COLO668 (cell line): ENCODE measurements at regions not wholly inside any gene's neighbourhood (a gene's known extent, or its start where the extent isn't known, plus 50 kb on each side); places are given as distances from the start of the nearest gene placed in this dataset.

Source experiments
- DNase-seq: peaks from one replicate; lab custom pipeline; 2025; ENCODE audit not compliant: unreplicated experiment; lab: John Stamatoyannopoulos, UW

DNA sequence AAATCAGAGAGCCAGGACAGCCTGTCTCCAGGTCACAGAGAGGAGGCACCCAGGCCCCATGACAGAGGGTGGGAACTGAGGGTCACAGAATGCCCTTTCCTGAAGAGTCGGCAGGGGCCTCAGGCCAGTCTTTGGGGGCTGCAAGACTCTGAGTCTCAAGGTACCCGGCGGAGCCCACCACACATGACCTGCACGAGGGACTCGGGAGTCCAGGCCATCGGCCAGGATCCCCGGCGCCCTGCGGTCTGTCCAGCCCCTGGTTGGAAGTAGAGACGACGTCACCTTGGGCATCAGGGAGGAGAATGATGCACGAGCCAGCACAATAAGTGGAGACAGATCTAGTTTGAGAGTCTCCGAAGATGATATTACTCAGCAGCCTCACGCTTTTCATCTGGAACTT lies 234.7 kb upstream of the SDK2 start:
- DNase-seq: no peak

DNA sequence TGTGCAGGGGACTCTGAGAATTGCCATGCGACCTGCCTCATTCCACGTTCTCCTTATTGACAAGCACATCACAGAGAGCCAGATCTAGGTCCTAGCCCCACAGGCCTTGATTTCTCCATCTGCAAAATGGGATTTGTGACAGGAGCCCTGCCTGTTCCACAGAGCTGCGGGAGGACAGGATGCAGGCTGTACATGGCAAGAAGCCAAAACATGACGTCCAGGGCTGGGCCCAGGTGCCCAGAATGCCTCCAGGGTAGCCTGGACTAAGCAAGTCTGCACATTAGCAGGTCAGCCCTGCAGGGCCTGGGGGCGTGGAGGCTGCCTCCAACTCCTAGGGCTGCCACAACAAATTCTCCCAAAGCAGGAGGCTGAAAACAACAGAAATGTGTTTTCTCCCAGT lies 235.7 kb upstream of the SDK2 start:
- peak; percentile 53 for DNase-seq

DNA sequence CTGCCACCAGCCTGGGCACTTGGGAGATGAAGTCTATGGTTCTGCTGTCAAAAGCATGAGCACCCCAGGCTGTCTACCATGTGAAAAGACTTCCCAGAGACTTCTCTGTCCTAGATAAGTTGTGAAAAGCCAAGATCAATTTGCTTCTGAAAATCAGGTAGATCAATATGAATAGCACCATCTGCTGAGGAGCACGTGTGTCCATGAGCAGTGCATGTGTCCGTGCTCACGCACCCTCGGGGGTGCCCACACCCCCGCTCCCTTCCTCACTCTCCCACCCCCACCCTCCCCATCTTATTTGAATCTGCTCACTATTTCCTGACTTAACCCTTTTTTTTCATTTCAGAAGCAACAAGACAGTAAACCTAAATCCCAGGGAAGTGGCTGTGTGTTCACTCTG lies 238.3 kb upstream of the SDK2 start:
- DNase-seq: no peak

DNA sequence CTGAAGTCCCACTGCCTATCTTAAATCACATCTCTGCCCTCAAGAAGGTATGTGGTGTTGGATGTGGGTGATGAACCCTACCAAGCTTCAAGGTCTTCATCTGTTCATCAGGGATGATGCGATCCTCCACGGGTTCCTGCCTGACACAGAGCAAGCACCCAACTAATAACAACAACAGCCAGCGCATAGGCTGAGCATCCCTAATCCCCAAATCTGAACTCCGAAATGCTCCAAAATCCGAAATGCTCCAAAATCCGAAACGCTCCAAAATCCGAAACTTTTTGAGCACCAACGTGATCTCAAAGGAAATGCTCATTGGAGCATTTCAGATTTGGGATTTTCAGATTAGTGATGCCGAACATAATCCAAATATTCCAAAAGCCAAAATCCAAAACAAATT lies 238.9 kb upstream of the SDK2 start:
- no peak for DNase-seq

DNA sequence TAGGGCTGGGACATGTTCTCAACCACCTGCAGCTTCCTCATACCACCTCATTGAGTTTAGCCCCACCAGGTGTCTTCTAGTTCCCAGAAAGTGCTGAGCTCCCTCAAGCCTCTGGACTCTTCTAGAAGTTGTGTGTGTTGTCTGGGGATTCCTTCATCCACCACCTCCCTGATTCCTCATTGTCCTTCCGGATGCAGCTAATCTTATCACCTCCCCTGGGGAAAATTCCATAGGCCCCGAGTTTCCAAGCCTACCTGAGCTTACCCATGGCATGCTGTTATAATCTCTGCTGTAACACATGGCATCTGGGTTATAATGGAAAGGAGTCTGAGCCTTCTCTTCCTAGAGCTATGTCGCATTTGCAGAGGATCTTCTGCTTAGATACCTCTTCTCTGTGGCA lies 243.5 kb upstream of the SDK2 start:
- no peak for DNase-seq

DNA sequence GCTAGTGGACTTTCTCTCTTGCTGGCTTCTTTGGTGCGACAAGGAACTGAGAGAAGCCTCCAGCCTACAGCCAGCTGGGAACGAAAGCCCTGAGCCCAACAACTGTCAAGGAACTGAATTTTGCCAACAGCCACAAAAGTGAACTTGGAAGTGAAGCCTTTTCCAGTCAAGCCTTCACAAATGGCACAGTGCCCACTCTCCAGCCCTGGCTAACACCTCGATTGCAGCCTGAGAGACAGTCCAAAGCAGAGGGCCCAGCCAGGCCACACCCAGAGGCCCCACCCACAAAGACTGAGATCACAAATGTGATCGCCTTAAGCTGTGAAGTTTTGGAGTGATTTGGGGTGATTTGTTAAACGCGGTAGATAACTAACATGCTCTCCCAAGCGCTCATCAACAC lies 244.6 kb upstream of the SDK2 start:
- DNase-seq: no peak

DNA sequence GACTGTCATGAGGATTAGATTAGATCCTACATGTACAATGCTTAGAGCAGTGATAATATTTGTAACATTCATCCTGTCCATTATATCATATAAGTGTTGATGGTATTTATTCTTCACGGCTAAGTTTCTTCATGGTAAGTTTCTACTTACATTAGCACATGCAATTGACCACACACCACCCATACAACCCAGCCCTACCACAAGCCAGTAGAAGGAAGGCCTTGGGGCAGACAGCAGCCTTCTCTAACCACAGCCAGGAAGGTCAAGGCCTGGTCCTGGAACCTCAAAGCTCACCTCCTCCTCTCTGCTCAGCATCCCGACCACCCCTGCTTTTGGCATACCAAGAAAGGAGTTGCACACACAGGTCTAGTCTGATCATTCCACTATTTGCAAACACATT lies 245.2 kb upstream of the SDK2 start:
- DNase-seq: no peak

DNA sequence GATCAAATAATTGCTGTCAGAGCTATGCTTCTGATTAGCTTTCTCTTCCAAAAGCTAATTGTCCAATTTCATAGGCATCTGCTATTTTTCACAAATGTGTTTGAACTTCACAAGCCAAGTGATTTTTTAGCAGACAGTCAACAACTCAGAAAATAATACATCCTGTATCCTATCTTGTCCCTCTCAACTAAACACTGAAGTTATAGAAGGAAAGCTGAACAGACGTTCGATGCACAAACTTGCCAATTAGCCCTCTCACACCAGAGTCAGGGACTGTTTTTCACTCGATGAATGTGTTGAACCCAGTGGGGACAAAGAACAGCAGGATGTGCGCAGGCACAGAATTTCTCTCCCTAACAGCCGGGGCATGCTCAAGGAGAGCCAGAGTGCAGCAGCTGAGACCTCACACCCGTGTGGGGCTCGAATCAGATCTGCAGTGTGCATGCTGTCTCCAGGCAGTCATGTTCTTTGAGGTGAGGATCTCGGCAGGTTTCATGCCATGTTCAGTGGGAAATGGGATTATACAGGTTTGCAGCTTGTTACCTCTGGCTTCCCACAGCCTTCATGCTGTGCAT lies 246.7 kb upstream of the SDK2 start:
- no peak for DNase-seq

DNA sequence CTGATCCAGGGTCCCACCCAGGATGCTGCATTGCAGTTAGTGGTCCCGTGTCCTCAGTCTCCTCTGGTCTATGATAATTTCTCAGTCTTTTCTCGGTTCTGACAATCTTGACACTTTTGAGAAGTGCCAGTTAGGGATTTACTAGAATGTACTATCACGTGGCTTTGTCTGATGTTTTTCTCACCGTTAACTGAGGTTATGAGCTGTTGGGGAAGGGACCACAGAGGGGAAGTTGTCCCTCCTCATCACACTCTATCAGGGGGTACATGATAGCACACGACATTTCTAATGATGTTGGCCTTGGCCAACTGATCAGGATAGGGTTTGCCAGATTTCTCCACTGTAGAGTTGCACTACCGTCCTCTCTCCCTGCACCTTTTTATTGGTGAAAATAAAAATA lies 250.9 kb upstream of the SDK2 start:
- DNase-seq: no peak

DNA sequence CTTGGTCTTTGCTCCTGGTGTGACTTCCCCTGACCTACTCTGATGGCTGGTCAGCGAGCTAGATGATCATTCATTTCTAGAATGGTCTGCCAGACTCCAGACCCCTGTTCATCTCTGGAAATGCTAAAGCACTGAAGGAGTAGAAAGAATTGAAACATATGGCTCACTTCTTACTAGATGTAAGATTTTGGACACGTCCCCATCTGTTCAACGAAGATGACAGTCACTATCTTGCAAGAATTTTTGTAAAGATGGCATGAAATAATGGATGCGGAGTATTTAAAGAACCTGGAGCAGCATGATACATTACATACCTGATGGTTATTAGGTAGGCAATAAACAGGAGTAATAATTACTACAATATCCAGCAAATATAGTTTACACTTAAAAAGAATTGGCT lies 252.7 kb upstream of the SDK2 start:
- no peak for DNase-seq

DNA sequence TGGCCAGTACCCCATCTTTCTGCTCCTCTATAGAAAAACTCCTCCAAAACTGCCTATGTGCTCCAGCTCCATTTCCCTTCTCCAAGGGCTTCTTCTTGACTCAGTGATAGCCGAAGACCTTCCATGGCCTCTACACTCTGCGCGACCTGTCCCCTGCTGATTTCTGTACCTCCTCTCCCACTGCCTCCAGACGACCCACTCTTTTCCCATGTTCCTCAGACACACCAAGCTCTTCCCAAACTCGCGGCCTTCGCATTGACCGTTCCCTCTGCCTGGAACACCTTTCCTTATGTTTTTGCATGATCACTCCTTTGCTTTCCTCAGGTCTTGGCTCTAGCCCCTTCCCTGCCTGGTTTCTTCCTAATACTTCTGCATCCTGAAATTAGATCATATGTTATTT lies 255.6 kb upstream of the SDK2 start:
- DNase-seq: no peak

DNA sequence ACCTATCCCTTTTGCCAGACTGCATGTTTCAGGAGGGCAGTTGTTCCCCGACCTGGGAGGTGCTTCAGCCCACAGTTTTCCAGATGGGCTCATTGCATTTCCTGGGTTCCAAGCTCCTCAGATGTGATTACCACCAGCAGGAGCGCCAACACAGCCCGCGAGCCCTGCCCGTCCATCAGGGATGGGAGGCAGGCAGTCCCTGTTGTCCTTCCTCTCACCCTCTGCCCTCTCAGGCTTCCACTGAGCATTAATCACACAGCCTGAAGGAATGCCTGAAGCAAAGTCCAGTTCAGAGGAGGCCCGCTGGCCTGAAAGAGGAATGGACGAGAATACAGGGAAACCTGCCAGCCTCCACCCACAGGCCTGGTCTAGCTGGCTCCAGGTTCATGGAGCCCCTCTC lies 256.3 kb upstream of the SDK2 start:
- no peak for DNase-seq

DNA sequence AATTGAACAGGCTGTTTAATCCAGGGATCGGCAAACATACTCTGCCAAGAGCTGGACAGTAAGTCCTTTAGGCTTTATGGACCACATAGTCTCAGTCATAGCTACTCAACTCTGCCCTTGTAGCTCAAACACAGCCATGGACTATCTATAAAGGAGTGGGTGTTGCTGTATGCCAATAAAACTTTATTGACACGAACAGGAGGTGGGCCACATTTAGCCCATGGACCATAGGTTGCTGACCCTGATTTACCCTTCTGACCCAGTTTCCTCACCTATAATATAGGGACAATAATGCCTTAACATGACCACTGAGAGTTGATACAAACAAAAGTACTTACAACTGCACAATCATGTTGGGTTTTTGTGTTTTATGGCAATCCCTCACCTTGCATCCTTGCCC lies 257.0 kb upstream of the SDK2 start:
- no peak for DNase-seq

DNA sequence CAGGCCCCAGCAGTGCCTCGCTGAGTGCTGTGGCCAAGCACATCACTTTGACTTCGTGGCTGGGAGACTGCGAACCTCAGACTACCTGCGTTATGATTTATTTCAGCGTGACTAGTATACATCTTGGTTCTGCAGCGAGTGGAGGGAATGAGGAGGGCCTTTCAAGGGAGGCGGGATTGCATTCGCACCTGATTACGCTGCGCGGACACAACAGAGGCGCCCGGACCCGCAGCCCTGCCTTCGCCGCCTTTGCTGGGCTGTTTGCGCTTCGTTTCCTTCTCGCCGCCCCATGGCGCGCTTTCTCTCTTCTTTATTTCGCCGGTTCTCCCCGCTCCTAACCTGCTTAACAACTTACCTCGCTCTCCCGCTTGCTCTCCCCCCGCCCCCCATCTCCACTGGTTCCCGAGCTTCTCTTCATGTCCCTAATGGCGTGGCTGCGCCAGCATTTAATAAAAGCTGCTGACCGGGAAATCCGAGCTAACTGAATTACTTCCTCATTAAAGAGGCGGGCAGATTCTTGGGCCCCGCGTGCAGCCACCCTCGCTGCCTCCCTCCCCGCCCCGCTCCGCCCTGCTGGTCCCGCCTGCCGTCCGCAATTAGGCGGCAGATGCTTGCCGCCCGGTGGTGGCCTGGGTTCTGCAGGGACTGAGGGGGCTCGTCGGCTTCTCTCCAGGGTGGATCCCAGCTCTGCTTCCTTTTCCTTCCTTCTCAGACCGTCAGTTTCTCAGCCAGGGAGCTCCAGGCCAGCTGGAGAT lies 257.6 kb upstream of the SDK2 start:
- peak; percentile 59 for DNase-seq

DNA sequence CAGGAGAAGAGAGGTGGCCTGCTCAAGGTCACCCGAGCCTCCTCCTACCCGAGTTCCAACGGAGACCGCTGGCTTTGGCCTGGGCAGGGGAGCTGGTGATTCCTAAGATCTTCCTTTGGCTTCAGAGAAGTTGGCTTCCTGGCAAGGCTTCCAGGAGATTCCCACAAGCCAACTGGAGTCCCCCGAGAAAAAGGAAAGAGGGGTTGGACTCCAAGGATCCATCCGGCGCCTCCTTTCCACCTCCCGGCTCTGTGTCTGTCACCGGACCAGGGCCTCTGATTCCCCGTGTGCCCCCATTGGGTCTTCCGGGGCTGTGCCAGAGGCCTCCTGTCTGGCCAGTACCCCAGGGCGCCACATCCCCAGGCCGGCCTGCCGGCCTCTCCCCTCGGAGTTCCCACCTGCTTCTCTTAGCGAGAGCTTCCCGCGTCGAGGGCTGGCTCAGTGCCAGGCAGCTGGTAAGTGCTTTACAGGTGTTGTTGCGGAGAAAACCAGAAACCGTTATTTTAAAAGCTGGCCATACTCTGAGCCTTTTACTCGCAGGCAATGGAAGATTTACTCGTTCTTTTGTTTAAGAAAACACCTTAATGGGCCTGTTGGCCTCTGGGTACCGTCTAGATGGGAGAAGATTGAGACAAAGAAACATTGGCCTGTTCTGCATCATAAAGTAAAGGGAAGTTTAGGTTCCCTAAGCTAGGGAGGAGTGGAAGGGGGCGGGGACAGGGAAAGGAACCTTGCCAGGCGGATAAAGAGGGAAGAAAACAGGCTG lies 258.4 kb upstream of the SDK2 start:
- DNase-seq: peak; percentile 80

DNA sequence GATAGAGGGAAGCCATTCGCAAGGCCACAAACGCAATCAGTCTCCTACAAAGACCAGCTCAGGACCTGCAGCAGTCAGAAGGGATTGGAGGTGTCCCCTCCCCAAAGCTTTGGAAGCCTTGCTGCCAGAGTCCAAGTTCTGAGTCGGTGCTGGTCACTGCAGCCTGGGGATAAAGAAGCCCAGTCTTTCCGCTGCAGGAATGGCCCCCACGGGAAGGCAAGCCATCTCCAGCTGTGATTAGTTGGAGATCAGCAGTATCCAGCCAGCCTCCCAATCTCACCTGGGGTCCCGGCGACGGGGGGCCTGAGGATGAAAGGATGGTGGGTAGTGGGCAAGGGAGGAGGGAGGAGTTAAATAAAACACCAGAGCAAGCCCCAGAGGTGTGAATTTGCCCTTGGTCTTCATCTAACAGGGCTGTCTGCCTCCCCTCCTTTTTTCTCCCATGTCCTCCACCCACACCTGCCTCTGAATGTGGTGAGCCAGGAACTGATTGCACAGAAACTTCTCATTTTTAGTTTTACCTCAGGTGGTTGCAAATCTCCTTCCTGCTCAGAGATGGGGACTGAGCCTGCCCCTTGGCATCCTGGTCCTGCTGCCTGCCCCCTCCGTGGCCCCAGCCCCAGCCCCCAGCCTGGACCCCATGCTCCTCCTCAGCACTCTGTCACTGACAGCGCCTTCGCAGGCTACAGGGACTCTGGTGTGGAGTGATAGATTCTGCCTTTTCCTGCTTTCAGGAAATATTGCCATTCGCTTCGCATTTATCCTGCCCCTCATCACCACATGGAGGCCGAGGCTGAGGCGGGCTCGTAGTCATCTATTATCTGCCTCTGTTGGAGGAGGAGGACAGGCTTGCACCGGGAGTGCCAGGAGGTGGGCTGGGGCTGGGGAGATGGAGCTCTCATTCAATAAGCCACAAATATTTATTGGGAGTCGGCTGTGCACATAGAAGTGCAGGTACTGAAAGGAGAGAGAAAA lies 262.9 kb upstream of the SDK2 start:
- no peak for DNase-seq

DNA sequence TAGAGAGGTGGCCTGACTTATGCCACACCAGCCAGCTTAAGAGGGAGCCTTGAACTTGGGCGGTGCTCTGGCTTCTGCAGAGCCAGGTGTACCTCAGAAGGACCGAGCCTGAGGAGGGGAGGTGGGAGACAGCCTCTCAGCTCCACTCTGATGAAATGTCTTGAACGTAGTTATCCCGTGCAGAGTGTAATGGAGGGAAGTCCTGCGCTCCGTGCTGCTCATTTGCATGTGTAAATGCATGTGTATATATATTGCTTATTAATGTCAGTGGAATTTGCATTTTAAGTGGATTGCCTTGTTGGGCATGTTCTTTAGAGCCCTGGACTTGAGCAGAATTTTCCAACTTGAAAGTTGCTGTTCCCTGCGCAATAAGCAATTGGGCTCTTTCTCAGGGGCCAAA lies 264.9 kb upstream of the SDK2 start:
- no peak for DNase-seq

DNA sequence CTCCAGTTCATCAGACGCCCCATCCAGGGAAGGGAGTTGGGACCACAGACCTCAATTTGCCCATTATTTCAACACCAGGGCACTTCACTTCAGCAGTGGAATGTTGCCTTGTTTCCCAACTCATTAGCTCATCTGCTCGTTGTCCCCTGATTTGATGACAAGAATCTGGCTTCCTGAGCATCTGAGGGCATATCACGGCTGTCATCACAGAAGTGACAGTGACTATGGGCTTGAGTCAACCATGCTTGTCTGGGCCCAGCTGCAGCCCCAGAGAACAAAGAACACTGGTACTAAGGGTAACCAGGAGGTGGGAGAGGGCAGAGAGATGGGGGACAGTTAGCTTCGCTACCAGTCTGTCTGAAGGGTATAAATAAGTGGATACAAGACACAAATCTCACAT lies 266.0 kb upstream of the SDK2 start:
- DNase-seq: no peak

DNA sequence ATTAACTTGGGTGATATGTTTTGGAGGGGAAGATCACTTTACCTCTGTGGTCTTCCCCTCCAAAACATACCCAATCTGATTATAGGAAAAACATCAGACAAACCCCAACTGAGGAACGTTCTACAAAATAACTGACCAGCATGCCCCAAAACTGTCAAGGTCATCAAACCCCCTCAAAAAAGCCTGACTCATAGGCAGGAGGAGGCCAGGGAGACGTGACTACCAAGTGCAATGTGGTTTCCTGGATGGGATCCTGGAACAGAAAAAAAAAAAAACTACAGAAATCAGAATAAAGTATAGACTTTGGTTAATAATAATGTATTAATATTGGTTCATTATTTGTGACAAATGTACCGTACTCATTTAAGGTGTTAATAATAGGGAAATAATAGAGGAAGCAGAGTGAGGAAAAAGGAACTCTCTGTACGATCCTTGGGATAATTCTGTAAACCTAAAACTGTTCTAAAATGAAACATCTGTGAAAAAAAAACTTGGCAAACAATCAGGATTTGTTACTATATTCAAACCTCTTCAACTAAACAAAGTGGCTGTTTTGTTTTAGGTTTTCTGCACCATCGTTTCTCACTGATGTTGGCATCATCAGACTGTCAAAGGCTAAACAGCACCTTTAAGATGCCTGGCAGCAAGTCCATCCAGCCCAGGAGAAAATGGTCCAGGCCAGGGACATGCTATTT lies 266.7 kb upstream of the SDK2 start:
- no peak for DNase-seq

DNA sequence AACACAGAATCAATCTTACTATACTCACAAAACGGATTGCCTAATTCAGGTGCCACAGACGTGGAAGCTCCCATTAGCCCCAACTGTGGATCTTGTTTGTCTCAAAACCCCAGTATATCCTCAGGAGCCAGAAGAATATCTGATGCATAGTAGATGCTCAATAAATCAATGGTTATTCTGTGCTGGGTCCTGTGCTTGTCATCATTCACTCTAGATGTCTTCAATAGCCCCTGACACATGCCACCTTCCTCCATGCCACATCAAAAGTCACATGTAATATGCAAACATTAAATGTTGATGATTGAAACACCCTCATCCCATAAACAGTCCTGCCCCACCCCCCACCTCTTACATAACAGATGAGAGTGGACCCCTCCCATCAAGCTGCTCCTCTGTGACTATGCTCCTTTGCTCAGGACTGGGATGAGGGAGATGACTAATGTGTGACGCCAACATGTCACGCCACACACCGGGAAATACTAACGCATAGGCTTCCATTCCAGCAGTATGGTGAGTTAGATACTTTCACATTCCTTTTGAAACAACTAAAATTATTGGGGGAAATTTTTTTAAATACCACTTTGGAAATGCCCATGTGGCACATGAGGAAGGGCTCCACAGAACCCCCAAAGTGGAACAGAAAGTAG lies 267.6 kb upstream of the SDK2 start:
- DNase-seq: no peak
